GM19452 (cell line): ENCODE measurements at regions not wholly inside any gene's neighbourhood (a gene's known extent, or its start where the extent isn't known, plus 50 kb on each side); places are given as distances from the start of the nearest gene placed in this dataset.
"Not testable (repeated sequence)": the region's sequence is repeated elsewhere in the genome, so short reads cannot be mapped to it uniquely, and the experiment has no call there.

ENCODE experiments used
- ATAC-seq: cut with Tn5 transposase; IDR thresholded peaks from one replicate; pipeline ENCODE4 v1.9.1; 2021; ENCODE audit not compliant: unreplicated experiment

DNA sequence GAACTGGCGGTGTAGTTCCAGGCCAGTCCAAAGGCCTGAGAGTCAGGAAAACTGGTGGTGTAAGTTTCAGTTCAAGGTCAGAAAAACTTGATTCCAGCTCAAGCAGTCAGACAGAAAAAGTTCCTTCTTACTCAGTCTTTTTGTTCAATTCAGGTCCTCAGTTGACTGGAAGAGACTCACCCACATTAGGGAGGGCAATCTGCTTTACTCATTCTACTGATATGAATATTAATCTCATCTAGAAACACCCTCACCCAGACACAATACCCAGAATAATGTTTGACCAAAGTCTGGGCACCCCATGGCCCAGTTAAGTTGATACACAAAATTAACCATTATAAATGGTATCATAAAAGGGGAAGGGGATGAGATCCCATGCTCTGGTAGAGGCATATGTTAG is 50.1 kb upstream of the LTA4H start:
- ATAC-seq = no peak

DNA sequence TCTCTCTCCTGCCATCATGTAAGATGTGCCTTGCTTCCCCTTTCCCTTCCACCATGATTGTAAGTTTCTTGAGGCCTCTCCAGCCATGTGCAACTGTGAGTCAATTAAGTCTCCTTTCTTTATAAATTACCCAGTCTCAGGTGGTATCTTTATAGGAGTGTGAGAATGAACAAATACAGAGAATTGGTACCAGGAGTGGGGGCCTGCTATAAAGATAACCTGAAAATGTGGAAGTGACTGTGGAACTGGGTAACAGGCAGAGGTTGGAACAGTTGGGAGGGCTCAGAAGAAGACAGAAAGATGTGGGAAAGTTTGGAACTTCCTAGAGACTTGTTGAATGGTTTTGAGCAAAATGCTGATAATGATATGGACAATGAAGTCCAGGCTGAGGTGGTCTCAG is 50.8 kb upstream of the LTA4H start:
- ATAC-seq = not testable (repeated sequence)

DNA sequence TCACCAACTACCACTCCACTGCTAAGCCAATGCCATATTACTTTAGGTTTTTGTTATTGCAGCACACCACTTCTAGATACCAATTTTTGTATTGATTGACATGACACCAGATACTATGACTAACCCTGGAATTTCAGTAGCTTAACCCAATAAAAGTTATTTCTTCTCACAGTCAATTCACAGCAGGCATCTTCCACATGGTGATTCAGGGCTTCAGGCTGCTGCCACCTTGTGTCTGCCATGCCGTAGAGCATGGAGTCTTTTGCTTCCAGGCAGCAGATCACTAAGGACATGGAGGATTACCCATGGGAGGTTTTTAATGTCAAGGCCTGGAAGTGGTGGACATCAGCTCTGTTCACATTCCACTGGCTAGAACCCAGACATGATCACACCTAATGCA is 56.4 kb upstream of the LTA4H start:
- ATAC-seq = no peak

DNA sequence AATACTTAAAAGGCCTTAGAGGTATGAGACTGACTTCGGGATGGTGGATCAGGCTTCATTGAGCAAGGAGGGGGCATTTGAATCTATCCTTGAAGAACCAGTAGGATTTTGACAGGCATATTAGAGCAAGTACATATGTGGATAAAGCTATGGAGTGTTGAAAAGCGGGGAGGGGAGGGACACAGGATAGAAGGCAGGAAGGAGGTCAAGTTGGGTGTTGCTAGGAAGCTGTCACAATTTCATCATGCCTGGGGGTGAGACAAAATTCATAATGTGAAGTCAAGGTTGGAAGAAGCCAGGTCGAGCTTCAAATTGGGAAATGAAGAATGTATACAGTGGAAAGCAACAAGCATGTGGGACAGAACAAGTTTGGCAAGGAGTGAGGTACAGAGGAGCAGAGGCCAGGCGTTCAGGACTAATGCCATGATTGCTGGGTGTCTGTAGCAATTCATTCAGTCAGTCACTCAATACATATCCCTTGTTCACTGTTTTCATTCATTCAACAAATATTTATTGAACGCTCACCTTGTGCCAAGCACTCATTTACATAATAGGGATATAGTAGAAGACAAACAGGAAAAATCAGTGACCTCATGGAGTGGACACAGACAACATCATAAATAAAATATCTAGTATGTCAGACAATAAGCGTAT is 58.3 kb upstream of the LTA4H start:
- ATAC-seq = no peak

DNA sequence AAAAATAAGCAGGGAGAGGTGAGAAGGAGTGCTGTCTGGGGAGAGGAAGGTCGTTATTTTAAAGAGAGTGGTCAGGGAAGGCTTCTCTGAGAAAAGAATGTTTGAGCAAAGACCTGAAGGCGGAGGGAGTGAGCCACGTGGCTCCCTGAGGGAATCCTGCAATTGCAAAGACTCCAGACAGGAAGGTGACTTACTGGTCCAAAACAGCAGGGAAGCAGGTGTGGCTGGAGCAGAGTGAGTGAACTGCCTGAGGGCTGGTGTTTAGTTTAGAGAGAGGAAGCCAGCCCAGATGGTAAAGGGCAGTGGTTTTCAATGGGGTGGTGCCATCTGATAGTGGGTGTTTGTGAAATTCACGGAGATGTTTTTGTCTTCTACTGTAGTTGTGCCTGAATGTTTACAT is 58.8 kb upstream of the LTA4H start:
- no peak for ATAC-seq

DNA sequence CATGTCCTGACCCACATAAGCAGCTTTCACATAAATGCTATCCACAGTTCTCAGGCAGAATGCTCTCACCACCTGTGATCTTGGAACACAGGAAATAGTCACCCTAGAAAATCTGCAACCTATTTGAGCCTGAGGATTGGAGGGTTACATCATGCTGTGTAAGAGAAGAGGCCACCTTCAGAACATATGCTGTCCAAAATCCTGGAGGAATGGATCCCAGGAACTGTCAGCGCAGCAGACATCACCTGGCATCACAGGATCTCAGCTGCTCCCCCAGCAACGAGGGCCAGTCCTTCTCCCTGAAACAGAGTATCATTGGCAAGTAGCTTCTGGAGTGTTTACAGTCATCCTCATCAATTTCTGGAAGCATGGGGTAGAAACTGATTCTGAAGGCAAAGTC is 63.2 kb upstream of the LTA4H start:
- no peak for ATAC-seq

GRCh38 chr12:96099421-96099820 is 64.0 kb upstream of the LTA4H start:
- ATAC-seq = no peak

GRCh38 chr12:96099986-96100385 is 64.6 kb upstream of the LTA4H start:
- ATAC-seq = no peak

DNA sequence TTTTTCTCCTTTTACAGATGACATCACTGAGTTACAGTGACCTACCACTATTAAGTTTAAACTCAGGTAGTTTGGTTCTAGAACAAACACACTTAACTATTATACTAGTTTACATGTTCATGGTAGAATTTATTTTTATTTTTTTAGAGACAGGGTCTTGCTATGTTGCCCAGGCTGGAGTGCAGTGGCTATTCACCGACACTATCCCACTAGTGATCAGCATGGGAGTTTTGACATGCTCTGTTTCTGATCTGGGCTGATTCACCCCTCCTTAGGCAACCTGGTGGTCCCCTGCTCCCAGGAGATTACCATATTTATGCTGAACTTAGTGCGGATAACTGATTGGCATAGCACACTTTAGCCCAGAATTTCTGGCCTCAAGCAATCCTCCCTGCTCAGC is 66.4 kb upstream of the LTA4H start:
- ATAC-seq = no peak

DNA sequence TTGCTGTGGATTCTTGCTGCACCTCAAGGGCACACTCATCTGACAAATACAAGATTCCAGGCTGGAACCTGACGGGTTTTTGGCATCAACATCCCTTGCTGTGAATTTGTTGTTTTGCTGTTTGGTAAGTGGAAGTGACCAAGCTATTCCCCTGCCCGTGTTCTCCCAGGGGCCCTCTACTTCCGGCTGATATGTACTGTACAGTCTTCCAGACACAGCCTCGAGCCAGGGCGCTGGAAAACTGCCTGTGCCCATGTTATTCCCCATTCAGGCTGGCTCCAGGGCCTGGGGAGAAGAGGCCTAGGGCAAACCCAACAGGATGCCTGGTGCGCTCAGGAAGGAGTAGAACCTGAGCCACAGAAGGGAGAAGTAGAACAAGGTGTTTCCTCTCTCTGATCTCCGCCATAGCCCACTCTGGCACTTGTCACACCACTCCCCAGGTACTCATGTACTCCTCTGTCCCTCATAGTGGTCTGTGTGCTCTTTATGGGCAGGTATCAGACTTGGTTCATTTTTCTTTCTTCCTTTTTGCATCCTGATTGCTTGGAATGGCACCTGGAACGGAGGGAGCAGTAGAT is 67.8 kb upstream of the LTA4H start:
- ATAC-seq = no peak

DNA sequence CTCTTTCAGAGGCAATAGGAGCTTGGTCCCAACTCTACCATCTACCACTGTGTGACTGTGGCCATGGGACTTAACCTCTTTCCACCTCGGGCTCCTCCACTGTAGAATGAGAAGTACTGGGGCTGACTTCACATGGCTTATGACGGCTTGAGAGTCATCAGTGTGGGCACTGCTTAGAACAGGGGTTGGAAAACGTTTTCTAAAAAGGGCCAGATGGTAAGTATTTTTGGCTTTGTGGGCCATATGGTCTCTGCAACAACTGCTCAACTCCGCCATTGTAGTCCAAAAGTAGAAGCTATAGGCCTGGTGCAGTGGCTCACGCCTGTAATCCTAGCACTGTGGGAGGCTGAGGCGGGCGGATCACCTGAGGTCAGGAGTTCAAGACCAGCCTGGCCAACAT is 69.2 kb upstream of the LTA4H start:
- no peak for ATAC-seq

- no peak for ATAC-seq
Measured at GRCh38 chr12:96106137-96106536, 70.8 kb upstream of the LTA4H start.

DNA sequence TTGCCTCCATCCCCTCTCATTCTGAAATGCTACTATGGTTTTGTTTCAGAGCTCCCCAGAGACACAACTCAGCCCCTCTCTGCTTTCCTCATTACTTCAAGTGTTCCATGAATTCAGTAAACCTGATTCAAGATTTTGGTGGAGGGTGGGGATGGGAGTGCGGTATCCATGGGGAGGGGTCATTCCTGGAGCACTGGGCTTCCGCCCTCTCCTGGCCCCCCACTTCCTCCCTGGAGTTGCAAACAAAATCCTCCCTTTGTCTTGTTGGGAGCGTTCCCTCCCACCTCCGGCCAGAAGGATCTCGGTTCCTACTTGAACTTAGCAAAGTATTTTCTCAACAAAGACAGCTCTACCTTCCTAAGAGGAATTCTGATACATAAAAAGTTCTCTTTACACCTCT is 71.8 kb upstream of the LTA4H start:
- no peak for ATAC-seq

DNA sequence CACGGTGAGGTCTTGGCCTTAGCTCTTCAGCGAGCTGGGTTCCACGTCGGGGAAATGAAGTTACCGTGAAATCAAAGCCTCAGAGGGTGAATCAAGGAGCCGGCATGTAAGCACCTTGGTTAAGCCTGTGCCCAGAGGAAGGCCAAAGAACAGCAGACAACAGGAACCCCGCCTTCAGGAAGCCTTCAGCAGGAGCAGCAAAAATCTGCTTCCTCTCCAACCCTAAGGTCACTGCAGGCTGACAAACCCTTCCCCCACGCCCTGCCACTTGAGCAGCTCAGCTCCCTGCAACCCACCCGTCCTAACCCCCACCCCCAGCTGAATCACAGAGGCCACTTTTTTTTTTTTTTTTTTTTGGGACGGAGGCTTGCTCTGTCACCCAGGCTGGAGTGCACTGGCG is 72.9 kb upstream of the LTA4H start:
- ATAC-seq = no peak

GRCh38 chr12:96108941-96109340 is 73.6 kb upstream of the LTA4H start:
- ATAC-seq = not testable (repeated sequence)

DNA sequence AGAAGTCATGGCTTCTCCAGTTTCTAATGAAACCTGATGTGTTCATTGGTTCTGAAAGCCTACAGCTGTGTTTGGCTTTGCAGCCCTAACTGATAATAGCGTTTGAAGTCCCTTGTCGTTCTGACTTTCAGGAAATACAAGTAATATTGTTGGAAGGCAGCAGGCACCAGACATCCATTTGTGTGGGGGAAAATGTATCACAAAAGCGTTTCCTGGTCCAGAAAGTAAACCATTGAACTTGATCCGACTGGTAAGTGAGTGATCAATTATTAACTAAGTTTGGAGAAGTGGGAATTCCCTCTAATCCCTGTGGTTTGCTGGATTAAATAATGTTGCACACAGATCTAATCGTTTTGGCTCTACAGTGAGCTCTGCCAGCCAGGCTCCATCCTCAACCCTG is 77.3 kb upstream of the LTA4H start:
- ATAC-seq = no peak

DNA sequence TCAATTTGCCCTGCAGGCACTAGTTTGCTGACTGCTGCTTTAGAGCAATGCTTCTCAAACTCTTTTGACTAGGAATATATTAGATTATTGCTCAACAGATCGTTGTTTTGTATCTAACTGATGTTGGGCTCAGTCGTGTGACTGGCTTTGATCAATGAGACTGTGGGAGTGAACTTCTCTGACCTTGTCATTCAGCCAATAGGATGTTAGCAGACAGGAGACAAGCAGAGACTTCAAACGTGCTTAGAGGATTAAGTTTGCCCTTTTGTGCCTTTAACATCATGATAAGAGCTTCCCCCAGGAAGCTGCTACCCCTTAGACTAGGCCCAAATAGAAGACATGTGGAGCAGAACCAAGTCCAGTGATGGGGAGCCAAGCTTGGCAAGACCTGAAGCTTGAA is 76.7 kb upstream of the ELK3 start:
- no peak for ATAC-seq

DNA sequence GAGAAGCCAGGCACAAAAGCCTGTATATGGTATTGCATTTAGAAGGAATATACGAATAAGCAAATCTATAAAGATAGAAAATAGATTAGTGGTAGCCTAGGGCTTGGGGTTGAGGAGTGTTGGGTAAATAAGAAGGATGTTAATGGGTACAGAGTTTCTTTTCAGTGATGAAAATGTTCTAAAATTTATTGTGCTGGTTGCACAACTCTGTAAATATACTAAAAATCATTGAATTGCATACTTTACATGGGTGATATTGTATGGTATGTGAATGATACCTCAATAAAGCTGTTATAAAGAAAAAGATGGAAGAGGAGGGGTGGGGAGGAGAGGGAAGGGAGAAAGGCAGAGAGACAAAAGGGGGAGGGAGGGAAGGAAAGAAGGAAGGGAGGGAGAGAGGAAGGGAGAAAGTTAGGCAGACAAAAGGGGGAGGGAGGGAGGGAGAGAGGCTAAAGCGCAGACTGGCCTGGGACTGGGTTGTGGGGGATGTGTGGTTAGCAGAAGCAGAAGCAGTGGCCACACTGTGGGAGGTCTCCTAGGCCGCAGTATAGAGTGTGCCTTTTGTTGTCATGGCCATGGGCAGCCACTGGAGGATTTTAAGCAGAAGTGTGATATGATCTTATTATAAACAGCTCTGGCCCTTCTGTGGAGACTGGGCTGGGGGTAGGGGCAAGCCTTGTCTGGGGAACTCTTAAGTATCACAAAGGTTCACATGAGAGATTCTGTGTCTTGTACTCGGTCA is 73.6 kb upstream of the ELK3 start:
- ATAC-seq = peak; percentile 82

- peak; percentile 73 for ATAC-seq
Measured at GRCh38 chr12:96121271-96121711, 72.9 kb upstream of the ELK3 start.

DNA sequence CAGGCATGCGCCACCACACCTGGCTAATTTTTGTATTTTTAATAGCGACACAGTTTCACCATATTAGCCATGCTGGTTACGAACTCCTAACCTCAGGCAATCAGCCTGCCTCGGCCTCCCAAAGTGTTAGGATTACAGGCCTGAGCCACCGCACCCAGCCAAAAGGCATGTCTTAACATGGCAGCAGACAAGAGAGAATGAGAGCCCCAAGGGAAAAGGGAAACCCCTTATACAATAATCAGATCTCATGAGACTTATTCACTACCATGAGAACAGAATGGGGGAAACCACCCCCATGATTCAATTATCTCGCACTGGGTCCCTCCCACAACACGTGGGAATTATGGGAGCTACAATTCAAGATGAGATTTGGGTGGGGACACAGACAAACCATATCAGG is 65.9 kb upstream of the ELK3 start:
- ATAC-seq = not testable (repeated sequence)

GRCh38 chr12:96130396-96131059 is 63.6 kb upstream of the ELK3 start:
- no peak for ATAC-seq

DNA sequence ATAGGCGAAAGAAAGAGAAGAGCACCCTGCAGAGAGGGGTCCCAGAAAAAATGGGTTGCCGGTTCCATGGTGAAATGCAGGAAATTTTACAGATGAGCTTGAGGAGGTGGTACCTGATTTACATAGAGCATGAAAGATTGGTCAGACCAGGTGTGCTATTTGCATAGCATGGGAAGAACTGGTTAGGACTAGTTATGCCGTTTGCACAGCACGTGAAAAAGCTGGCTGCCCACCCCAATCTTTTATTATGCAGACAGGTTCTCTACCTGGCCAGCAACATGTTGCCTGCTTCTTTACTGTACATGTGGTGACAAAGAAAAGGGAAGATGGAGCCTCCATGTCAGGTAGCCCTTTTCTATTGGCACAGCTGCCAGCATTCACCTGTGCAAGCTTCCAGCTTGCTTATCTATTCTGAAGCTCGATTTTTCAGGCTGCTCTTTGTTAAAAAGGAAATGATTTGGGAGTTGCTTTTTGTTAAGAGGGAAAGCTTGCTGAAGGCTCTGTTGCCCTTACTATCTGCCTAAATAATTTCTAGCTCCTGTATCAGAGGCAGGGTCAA is 62.9 kb upstream of the ELK3 start:
- ATAC-seq = no peak
